Upper lobe of left lung (tissue), 6 donors: ENCODE measurements at regions not wholly inside any gene's neighbourhood (a gene's known extent, or its start where the extent isn't known, plus 50 kb on each side); places are given as distances from the start of the nearest gene placed in this dataset.

Source experiments
- ATAC-seq, 2 donors: fragments of 200-7000 bp; cut with Tn5 transposase; one replicate each; pipeline ENCODE4 v1.9.1; 2022; ENCODE audit warnings: mild to moderate bottlenecking in 2 of 2, moderate library complexity in 2 of 2; ENCODE audit not compliant: low FRiP score in 2 of 2
- DNase-seq, 2 donors: peaks; one replicate each; pipeline ENCODE4 v3.0.0-alpha.2; 2019 to 2020
- H3K27ac ChIP-seq, 4 donors: fragments of 200-600 bp; sonication (generic); one replicate each; pipeline ENCODE4 v1.5.1; 2016 to 2019
- H3K27me3 ChIP-seq, 4 donors: fragments of 200-600 bp; sonication (generic); one replicate each; pipeline ENCODE4 v1.5.1; 2017 to 2019
- H3K36me3 ChIP-seq, 4 donors: fragments of 200-600 bp; sonication (generic); one replicate each; pipeline ENCODE4 v1.5.1; 2016 to 2019
- H3K4me1 ChIP-seq, 4 donors: fragments of 200-600 bp; sonication (generic); one replicate each; pipeline ENCODE4 v1.5.1; 2018 to 2019
- H3K4me3 ChIP-seq, 4 donors: fragments of 200-600 bp; sonication (generic); one replicate each; pipeline ENCODE4 v1.5.1; 2017 to 2019; ENCODE audit warnings: mild to moderate bottlenecking in 2 of 4, moderate library complexity in 1 of 4
- H3K9me3 ChIP-seq, 4 donors: fragments of 200-600 bp; sonication (generic); one replicate each; pipeline ENCODE4 v1.5.1; 2018 to 2019
- CTCF ChIP-seq, 6 experiments: fragments of 450-650 bp in 4 of 6; fragments of 200-600 bp in 2 of 6; sonication (generic) in 2 of 6; IDR thresholded peaks; one replicate each; pipeline ENCODE4 v1.5.1; 2016 to 2019; ENCODE audit warnings: antibody characterized with exemption in 6 of 6
- EP300 ChIP-seq, 4 donors: sonication (generic); formaldehyde crosslinking; IDR thresholded peaks; one replicate each; pipeline ENCODE4 v1.5.1; 2017; ENCODE audit warnings: antibody characterized with exemption in 4 of 4, control low read depth in 2 of 4
- POLR2A ChIP-seq, 4 donors: fragments of 450-650 bp; IDR thresholded peaks; one replicate each; pipeline ENCODE4 v1.5.1; 2016 to 2017; ENCODE audit warnings: antibody characterized with exemption in 4 of 4, mild to moderate bottlenecking in 2 of 4
- POLR2AphosphoS5 ChIP-seq, 2 donors: sonication (generic); formaldehyde crosslinking; IDR thresholded peaks; one replicate each; pipeline ENCODE4 v1.5.1; 2017; ENCODE audit warnings: antibody characterized with exemption in 2 of 2
- WGBS, 2 donors: methylation state at CpG; one replicate each; pipeline ENCODE4 v1.1.5; 2017 to 2018; 5-methylcytosine and 5-hydroxymethylcytosine counted together
- donor health status: DM: no; HTN: no; CAD: no; lungs with moderate emphysema.
- donor health status: DM: no; HTN: yes; CAD: no; lungs with severe emphysema.

- WGBS, 2 donors: 93 to 94% methylated on average over 2 of the region's 2 CpGs
- no peak for TF ChIP-seq CTCF (IDR thresholded peaks at IDR 0.05)
- TF ChIP-seq EP300 (IDR thresholded peaks at IDR 0.05): no peak
- TF ChIP-seq POLR2AphosphoS5 (IDR thresholded peaks at IDR 0.05): no peak
- TF ChIP-seq POLR2A (IDR thresholded peaks at IDR 0.05): no peak
- H3K9me3 ChIP-seq: peaks cover 0 to 8% (median 3%) of the 10 kb centered on the region in 4 donors
- H3K36me3 ChIP-seq: no peaks in the 10 kb centered on the region
- H3K27me3 ChIP-seq: no peaks in the 10 kb centered on the region
- ATAC-seq: no peak
- H3K4me1 ChIP-seq: no peaks in the 10 kb centered on the region
- no peak overlapping the region for H3K4me3 ChIP-seq
- no peak overlapping the region for H3K27ac ChIP-seq
- DNase-seq: no peak
Observed at GRCh38 chr1:193321242-193321840, 134.9 kb upstream of the B3GALT2 start.

DNA sequence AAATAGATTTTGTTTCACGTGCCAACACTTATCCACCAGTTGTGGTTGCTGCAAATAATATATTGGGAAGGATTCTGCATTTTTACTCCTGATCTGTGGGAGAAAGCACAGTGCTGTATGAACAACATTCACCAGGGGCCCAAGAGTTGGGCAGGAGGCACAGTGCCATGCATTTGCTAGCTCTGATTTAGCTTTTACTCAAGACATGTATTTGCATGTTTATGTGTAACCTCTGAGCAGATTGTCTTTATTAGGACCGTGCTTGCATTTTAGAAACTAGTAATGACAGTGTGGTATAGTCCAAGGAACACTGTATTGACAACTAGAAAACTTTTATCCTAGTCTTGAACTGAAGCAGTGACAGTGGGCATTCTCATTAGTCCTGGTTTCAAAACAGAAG lies 133.9 kb upstream of the B3GALT2 start:
- Histone ChIP-seq H3K27me3 (no peaks in the 10 kb centered on the region), H3K27ac (no peak overlapping the region), H3K4me3 (no peak overlapping the region), H3K4me1 (no peaks in the 10 kb centered on the region), H3K9me3 (peaks cover 0 to 8% (median 3%) of the 10 kb centered on the region in 4 donors), H3K36me3 (no peaks in the 10 kb centered on the region)
- TF ChIP-seq EP300 (IDR thresholded peaks at IDR 0.05) (no peak), POLR2A (IDR thresholded peaks at IDR 0.05) (no peak), POLR2AphosphoS5 (IDR thresholded peaks at IDR 0.05) (no peak), CTCF (IDR thresholded peaks at IDR 0.05) (no peak)
- DNase-seq (no peak), ATAC-seq (no peak)
- 78 to 79% methylated on average over 2 of the region's 2 CpGs for WGBS, 2 donors

GRCh38 chr1:193318347-193318746 lies 131.9 kb upstream of the B3GALT2 start:
- Histone ChIP-seq H3K36me3 (no peaks in the 10 kb centered on the region), H3K27ac (no peak overlapping the region), H3K4me1 (no peaks in the 10 kb centered on the region), H3K27me3 (no peaks in the 10 kb centered on the region), H3K9me3 (peaks cover 0 to 8% (median 3%) of the 10 kb centered on the region in 4 donors), H3K4me3 (no peak overlapping the region)
- DNase-seq: no peak
- no peak for TF ChIP-seq EP300 (IDR thresholded peaks at IDR 0.05)
- no peak for TF ChIP-seq POLR2AphosphoS5 (IDR thresholded peaks at IDR 0.05)
- no peak for TF ChIP-seq POLR2A (IDR thresholded peaks at IDR 0.05)
- no peak for TF ChIP-seq CTCF (IDR thresholded peaks at IDR 0.05)
- no peak for ATAC-seq

- WGBS, 2 donors: 82 to 86% methylated on average over 15 of the region's 15 CpGs
- no peaks in the 10 kb centered on the region for H3K27me3 ChIP-seq
- H3K4me3 ChIP-seq: no peak overlapping the region
- no peaks in the 10 kb centered on the region for H3K4me1 ChIP-seq
- TF ChIP-seq EP300 (IDR thresholded peaks at IDR 0.05) (no peak), CTCF (IDR thresholded peaks at IDR 0.05) (no peak), POLR2AphosphoS5 (IDR thresholded peaks at IDR 0.05) (no peak), POLR2A (IDR thresholded peaks at IDR 0.05) (no peak)
- H3K27ac ChIP-seq: no peak overlapping the region
- DNase-seq (no peak), ATAC-seq (no peak)
- no peaks in the 10 kb centered on the region for H3K36me3 ChIP-seq
- H3K9me3 ChIP-seq: peaks cover 0 to 3% (median 1%) of the 10 kb centered on the region in 4 donors
Observed at GRCh38 chr1:193313354-193314140, 127.1 kb upstream of the B3GALT2 start.
